NCI-H82 (cell line): ENCODE measurements at regions not wholly inside any gene's neighbourhood (a gene's known extent, or its start where the extent isn't known, plus 50 kb on each side); places are given as distances from the start of the nearest gene placed in this dataset.

Experiments used
- DNase-seq: peaks from one replicate; lab custom pipeline; 2025; lab: John Stamatoyannopoulos, UW

GRCh38 chr4:174438711-174439110 lies 83.6 kb downstream of the HPGD start:
- DNase-seq, result no peak

GRCh38 chr4:174437749-174438148 lies 84.5 kb downstream of the HPGD start:
- no peak for DNase-seq

GRCh38 chr4:174437324-174437723 lies 85.0 kb downstream of the HPGD start:
- no peak for DNase-seq

- DNase-seq, result no peak
These were observed 85.9 kb downstream of the HPGD start for GRCh38 chr4:174436377-174436776.

GRCh38 chr4:174435974-174436373 lies 86.3 kb downstream of the HPGD start:
- no peak for DNase-seq

- DNase-seq, result no peak
These were observed 87.8 kb downstream of the HPGD start for GRCh38 chr4:174434455-174434854.

GRCh38 chr4:174430576-174430975 lies 91.7 kb downstream of the HPGD start:
- DNase-seq, result no peak

GRCh38 chr4:174429701-174430410 lies 92.4 kb downstream of the HPGD start:
- DNase-seq, result no peak

GRCh38 chr4:174427571-174428140 lies 94.6 kb downstream of the HPGD start:
- DNase-seq, result no peak

- DNase-seq, result no peak
These were observed 96.6 kb downstream of the HPGD start for GRCh38 chr4:174425669-174426068.

- no peak for DNase-seq
These were observed 98.9 kb downstream of the HPGD start for GRCh38 chr4:174423257-174423944.

GRCh38 chr4:174422893-174423256 lies 99.4 kb downstream of the HPGD start:
- no peak for DNase-seq

- no peak for DNase-seq
These were observed 102.0 kb downstream of the HPGD start for GRCh38 chr4:174420316-174420715.

GRCh38 chr4:174418640-174419212 lies 103.6 kb downstream of the HPGD start:
- DNase-seq, result no peak

GRCh38 chr4:174408841-174409552 lies 113.3 kb downstream of the HPGD start:
- no peak for DNase-seq

GRCh38 chr4:174406383-174406782 lies 115.9 kb downstream of the HPGD start:
- DNase-seq, result no peak

- DNase-seq, result no peak
These were observed 116.4 kb downstream of the HPGD start for GRCh38 chr4:174405923-174406322.

GRCh38 chr4:174404677-174405076 lies 117.6 kb downstream of the HPGD start:
- no peak for DNase-seq

GRCh38 chr4:174403177-174403543 lies 119.1 kb downstream of the HPGD start:
- DNase-seq, result no peak

- peak; percentile 85 for DNase-seq
These were observed 118.9 kb downstream of the CEP44 start for GRCh38 chr4:174402470-174403176.

- DNase-seq, result no peak
These were observed 117.9 kb downstream of the CEP44 start for GRCh38 chr4:174401471-174402130.
